ENCODE measurements at regions not wholly inside any gene's neighbourhood (a gene's known extent, or its start where the extent isn't known, plus 50 kb on each side); places are given as distances from the start of the nearest gene placed in this dataset.

DNA sequence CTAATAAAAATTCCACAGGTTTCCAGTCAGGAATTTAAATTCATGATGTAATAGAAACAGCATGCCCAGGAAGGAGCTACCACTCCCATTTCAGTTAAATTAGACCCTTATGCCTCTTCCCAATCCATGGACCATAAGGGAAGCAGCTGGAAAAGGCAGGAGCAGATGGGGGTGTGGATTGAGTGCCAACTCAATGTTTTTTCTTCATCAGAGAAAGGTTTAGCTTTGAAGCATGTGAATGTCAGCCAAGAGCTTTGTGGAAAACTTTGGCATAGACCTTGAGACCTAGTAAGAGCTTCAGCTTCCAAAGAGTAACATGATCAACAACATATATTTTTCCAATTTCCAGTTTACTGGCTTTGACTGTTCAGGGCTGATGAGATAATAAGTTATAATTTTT, 2139.9 kb downstream of the PCDH9 start:
- ATAC-seq: no peak
- no peak for DNase-seq
- no peaks in the 10 kb centered on the region for H3K27me3 ChIP-seq (ENCODE audit: control insufficient read depth, insufficient read depth)
- H3K9me3 ChIP-seq (ENCODE audit: control insufficient read depth, low read length): no peaks in the 10 kb centered on the region
- H3K4me1 ChIP-seq (ENCODE audit: control insufficient read depth, insufficient read depth, low read length): no peaks in the 10 kb centered on the region
- intact Hi-C loops (cut with DNase I): no loop called here
- H3K27ac ChIP-seq (ENCODE audit: low read length): no peak overlapping the region
- H3K4me3 ChIP-seq (ENCODE audit: low read length): no peak overlapping the region

GRCh38 chr13:65088906-65089305, 2141.2 kb downstream of the PCDH9 start:
- Histone ChIP-seq H3K9me3 (ENCODE audit: control insufficient read depth, low read length) (no peaks in the 10 kb centered on the region), H3K27ac (ENCODE audit: low read length) (no peak overlapping the region), H3K4me1 (ENCODE audit: control insufficient read depth, insufficient read depth, low read length) (no peaks in the 10 kb centered on the region), H3K27me3 (ENCODE audit: control insufficient read depth, insufficient read depth) (no peaks in the 10 kb centered on the region), H3K4me3 (ENCODE audit: low read length) (no peak overlapping the region)
- ATAC-seq (no peak), DNase-seq (no peak)
- intact Hi-C loops (cut with DNase I): no loop called here

- no peak overlapping the region for H3K4me3 ChIP-seq (ENCODE audit: low read length)
- intact Hi-C loops (cut with DNase I): no loop called here
- no peaks in the 10 kb centered on the region for H3K27me3 ChIP-seq (ENCODE audit: control insufficient read depth, insufficient read depth)
- DNase-seq: no peak
- H3K4me1 ChIP-seq (ENCODE audit: control insufficient read depth, insufficient read depth, low read length): no peaks in the 10 kb centered on the region
- WGBS: 89% methylated on average over 6 of the region's 6 CpGs
- H3K27ac ChIP-seq (ENCODE audit: low read length): no peak overlapping the region
- H3K9me3 ChIP-seq (ENCODE audit: control insufficient read depth, low read length): no peaks in the 10 kb centered on the region
- ATAC-seq: no peak
These were observed 2144.2 kb downstream of the PCDH9 start for GRCh38 chr13:65085977-65086376.

- Histone ChIP-seq H3K9me3 (ENCODE audit: control insufficient read depth, low read length) (no peaks in the 10 kb centered on the region), H3K27ac (ENCODE audit: low read length) (no peak overlapping the region), H3K4me1 (ENCODE audit: control insufficient read depth, insufficient read depth, low read length) (no peaks in the 10 kb centered on the region), H3K4me3 (ENCODE audit: low read length) (no peak overlapping the region), H3K27me3 (ENCODE audit: control insufficient read depth, insufficient read depth) (no peaks in the 10 kb centered on the region)
- ATAC-seq (no peak), DNase-seq (no peak)
- intact Hi-C loops (cut with DNase I): no loop called here
- WGBS: 59% methylated on average over 5 of the region's 5 CpGs
These were observed 2155.9 kb downstream of the PCDH9 start for GRCh38 chr13:65074248-65074647.

DNA sequence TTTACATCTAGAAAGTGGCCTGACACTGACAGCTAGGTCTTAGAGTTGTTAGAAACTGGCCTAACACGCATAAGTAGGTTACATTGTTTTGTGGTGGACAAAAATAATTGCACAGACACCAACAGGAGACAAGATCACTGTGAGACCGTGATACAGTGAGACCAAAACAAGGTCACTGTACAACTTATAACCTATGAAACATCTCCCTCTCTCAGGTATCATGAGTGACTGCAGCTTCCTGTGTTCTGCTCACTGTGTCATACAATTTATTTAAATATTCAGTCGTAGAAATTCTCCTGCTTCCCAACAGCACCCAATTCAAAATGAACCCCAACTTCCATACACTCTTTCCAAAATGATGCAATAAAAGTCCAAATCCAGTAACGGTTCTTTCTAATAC, 2165.2 kb downstream of the PCDH9 start:
- Histone ChIP-seq H3K4me3 (ENCODE audit: low read length) (no peak overlapping the region), H3K27me3 (ENCODE audit: control insufficient read depth, insufficient read depth) (no peaks in the 10 kb centered on the region), H3K27ac (ENCODE audit: low read length) (no peak overlapping the region), H3K9me3 (ENCODE audit: control insufficient read depth, low read length) (no peaks in the 10 kb centered on the region), H3K4me1 (ENCODE audit: control insufficient read depth, insufficient read depth, low read length) (no peaks in the 10 kb centered on the region)
- intact Hi-C loops (cut with DNase I): no loop called here
- no peak for ATAC-seq
- no peak for DNase-seq
- WGBS: 73% methylated on average over 4 of the region's 4 CpGs

DNA sequence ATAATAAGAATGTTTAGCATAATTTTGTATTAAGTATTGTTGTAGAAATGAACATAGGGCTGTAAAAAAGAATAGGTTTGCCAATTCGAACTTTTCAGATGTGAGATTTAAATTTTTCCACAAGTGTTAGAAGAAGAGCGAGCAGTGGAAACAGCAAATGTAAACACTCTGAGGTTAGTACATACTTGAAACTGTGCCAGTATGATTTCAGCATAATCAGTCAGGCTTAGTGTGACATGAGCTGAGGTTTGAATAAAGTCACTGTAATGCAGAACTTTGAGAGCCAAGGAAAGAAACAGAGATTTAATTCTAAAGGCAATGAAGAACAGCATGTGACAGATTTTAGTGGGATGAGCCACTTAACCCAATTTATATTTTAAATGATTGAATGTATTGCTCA, 2166.4 kb downstream of the PCDH9 start:
- Histone ChIP-seq H3K4me3 (ENCODE audit: low read length) (no peak overlapping the region), H3K27me3 (ENCODE audit: control insufficient read depth, insufficient read depth) (no peaks in the 10 kb centered on the region), H3K27ac (ENCODE audit: low read length) (no peak overlapping the region), H3K9me3 (ENCODE audit: control insufficient read depth, low read length) (no peaks in the 10 kb centered on the region), H3K4me1 (ENCODE audit: control insufficient read depth, insufficient read depth, low read length) (no peaks in the 10 kb centered on the region)
- WGBS: 12% methylated on average over 2 of the region's 2 CpGs
- intact Hi-C loops (cut with DNase I): no loop called here
- no peak for ATAC-seq
- DNase-seq: no peak

- 37% methylated on average over 3 of the region's 3 CpGs for WGBS
- no peaks in the 10 kb centered on the region for H3K4me1 ChIP-seq (ENCODE audit: control insufficient read depth, insufficient read depth, low read length)
- no peaks in the 10 kb centered on the region for H3K27me3 ChIP-seq (ENCODE audit: control insufficient read depth, insufficient read depth)
- intact Hi-C loops (cut with DNase I): no loop called here
- ATAC-seq (no peak), DNase-seq (no peak)
- no peaks in the 10 kb centered on the region for H3K9me3 ChIP-seq (ENCODE audit: control insufficient read depth, low read length)
- H3K27ac ChIP-seq (ENCODE audit: low read length): no peak overlapping the region
- no peak overlapping the region for H3K4me3 ChIP-seq (ENCODE audit: low read length)
These were observed 2172.2 kb downstream of the PCDH9 start for GRCh38 chr13:65057986-65058385.

DNA sequence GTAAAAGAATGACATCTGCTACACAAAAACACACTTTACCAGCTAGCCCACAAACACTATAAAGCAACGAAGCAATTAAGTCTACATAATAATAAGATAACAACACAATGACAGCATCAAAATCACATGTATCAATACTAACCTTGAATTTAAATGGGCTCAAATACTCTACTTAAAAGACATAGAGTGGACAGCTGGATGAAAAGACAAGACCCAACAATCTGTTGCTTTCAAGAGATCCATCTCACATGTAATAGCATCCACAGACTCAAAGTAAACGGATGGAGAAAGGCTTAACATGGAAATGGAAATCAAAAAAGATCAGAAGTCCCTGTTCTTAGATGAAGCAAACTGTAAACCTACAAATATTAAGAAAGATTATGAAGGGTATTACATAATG, 2175.9 kb downstream of the PCDH9 start:
- no peaks in the 10 kb centered on the region for H3K27me3 ChIP-seq (ENCODE audit: control insufficient read depth, insufficient read depth)
- H3K9me3 ChIP-seq (ENCODE audit: control insufficient read depth, low read length): no peaks in the 10 kb centered on the region
- intact Hi-C loops (cut with DNase I): no loop called here
- 62% methylated on average over 2 of the region's 2 CpGs for WGBS
- ATAC-seq (no peak), DNase-seq (no peak)
- no peak overlapping the region for H3K4me3 ChIP-seq (ENCODE audit: low read length)
- no peaks in the 10 kb centered on the region for H3K4me1 ChIP-seq (ENCODE audit: control insufficient read depth, insufficient read depth, low read length)
- H3K27ac ChIP-seq (ENCODE audit: low read length): no peak overlapping the region

- no peaks in the 10 kb centered on the region for H3K27me3 ChIP-seq (ENCODE audit: control insufficient read depth, insufficient read depth)
- 90% methylated on average over 1 of the region's 1 CpG for WGBS
- DNase-seq (no peak), ATAC-seq (no peak)
- intact Hi-C loops (cut with DNase I): no loop called here
- no peaks in the 10 kb centered on the region for H3K9me3 ChIP-seq (ENCODE audit: control insufficient read depth, low read length)
- no peak overlapping the region for H3K4me3 ChIP-seq (ENCODE audit: low read length)
- no peaks in the 10 kb centered on the region for H3K4me1 ChIP-seq (ENCODE audit: control insufficient read depth, insufficient read depth, low read length)
- no peak overlapping the region for H3K27ac ChIP-seq (ENCODE audit: low read length)
These were observed 2193.1 kb downstream of the PCDH9 start for GRCh38 chr13:65036999-65037398.

DNA sequence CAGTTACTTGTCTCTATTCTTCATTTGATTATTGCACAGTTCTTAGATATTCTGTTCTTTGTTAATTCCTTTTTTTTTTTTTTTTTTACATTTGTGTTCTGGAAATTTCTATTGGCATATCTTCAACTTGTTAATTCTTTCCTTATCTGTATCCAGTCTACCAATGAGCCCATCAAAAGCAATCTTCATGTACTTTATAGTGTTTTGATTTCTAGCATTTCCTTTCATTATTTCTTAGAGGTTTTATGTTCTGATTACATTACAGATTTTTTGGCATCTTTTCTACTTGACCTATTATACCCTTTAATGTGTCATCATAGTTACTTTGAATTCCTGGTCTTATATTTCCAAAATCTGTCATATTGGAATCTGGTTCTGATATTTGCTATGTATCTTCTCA, 2194.8 kb downstream of the PCDH9 start:
- no peaks in the 10 kb centered on the region for H3K4me1 ChIP-seq (ENCODE audit: control insufficient read depth, insufficient read depth, low read length)
- H3K27ac ChIP-seq (ENCODE audit: low read length): no peak overlapping the region
- no peaks in the 10 kb centered on the region for H3K9me3 ChIP-seq (ENCODE audit: control insufficient read depth, low read length)
- H3K27me3 ChIP-seq (ENCODE audit: control insufficient read depth, insufficient read depth): no peaks in the 10 kb centered on the region
- intact Hi-C loops (cut with DNase I): no loop called here
- H3K4me3 ChIP-seq (ENCODE audit: low read length): no peak overlapping the region
- ATAC-seq (no peak), DNase-seq (no peak)

DNA sequence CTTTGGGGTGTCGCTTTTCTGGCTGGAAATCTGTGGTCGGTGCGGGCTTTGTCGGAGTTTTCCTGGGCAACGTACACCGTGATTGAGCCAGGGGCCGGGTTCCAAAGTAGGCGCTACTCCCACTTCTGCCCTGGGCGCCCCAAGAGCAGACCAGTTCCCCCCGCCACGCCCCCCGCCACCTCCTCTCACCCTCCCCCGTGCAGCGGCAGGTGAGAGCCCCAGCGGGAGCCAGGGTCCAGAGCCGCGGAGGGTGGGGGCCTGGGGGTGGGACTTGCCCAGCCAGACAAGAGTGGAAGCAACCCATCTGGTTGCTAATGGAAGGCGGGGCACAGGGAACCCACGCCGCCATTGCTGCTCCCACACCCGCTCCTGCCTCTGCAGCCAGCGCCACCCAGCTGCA, 2195.9 kb downstream of the PCDH9 start:
- no peaks in the 10 kb centered on the region for H3K4me1 ChIP-seq (ENCODE audit: control insufficient read depth, insufficient read depth, low read length)
- no peak for ATAC-seq
- H3K27ac ChIP-seq (ENCODE audit: low read length): no peak overlapping the region
- no peaks in the 10 kb centered on the region for H3K27me3 ChIP-seq (ENCODE audit: control insufficient read depth, insufficient read depth)
- 96% methylated on average over 22 of the region's 22 CpGs for WGBS
- no peaks in the 10 kb centered on the region for H3K9me3 ChIP-seq (ENCODE audit: control insufficient read depth, low read length)
- H3K4me3 ChIP-seq (ENCODE audit: low read length): no peak overlapping the region
- intact Hi-C loops (cut with DNase I): no loop called here
- DNase-seq: peak in 1 of 3 donors; percentile 44

- Histone ChIP-seq H3K9me3 (ENCODE audit: control insufficient read depth, low read length) (no peaks in the 10 kb centered on the region), H3K27me3 (ENCODE audit: control insufficient read depth, insufficient read depth) (no peaks in the 10 kb centered on the region), H3K4me1 (ENCODE audit: control insufficient read depth, insufficient read depth, low read length) (no peaks in the 10 kb centered on the region), H3K4me3 (ENCODE audit: low read length) (no peak overlapping the region), H3K27ac (ENCODE audit: low read length) (no peak overlapping the region)
- DNase-seq: no peak
- intact Hi-C loops (cut with DNase I): no loop called here
- no peak for ATAC-seq
- 76% methylated on average over 2 of the region's 2 CpGs for WGBS
These were observed 2197.3 kb downstream of the PCDH9 start for GRCh38 chr13:65032825-65033224.
